ENCODE measurements at regions not wholly inside any gene's neighbourhood (a gene's known extent, or its start where the extent isn't known, plus 50 kb on each side); places are given as distances from the start of the nearest gene placed in this dataset.

GRCh38 chr2:144582651-144583380, 62.9 kb upstream of the ZEB2 start:
- DNase-seq, result no peak

- no peak for DNase-seq
Observed at GRCh38 chr2:144580521-144581161, 60.7 kb upstream of the ZEB2 start.

- no peak for DNase-seq
Observed at GRCh38 chr2:144579556-144579955, 59.6 kb upstream of the ZEB2 start.

GRCh38 chr2:144578099-144578498, 58.2 kb upstream of the ZEB2 start:
- no peak for DNase-seq

GRCh38 chr2:144572977-144573376, 53.1 kb upstream of the ZEB2 start:
- no peak for DNase-seq

GRCh38 chr2:144571770-144572169, 51.9 kb upstream of the ZEB2 start:
- no peak for DNase-seq

GRCh38 chr2:144570566-144570965, 50.6 kb upstream of the ZEB2 start:
- DNase-seq, result no peak
